ENCODE measurements at regions not wholly inside any gene's neighbourhood (a gene's known extent, or its start where the extent isn't known, plus 50 kb on each side); places are given as distances from the start of the nearest gene placed in this dataset.
A peak's percentile ranks its signal among the peaks of the same experiment; 100 is the strongest.

DNA sequence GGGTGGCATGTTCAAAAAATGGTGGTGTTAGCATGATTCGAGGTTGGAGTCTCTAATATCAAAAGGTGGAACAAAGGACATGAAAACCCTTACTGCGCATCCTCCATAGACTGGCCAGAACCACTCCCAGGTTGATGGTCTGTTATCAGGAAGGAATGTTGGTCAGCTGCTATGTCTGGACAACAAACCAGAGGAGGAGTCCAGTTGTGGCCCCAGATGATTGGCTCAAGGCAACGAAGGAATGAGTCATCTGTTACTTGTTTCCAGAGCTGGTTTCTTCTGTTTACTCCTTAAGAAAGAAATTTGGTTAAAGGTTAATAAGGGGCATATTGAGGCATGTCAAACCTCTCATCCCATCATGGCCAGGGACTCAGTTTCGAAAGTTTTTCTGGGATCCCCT, 56.8 kb upstream of the GRIA4 start:
- no peak for DNase-seq (ENCODE audit: low read depth in 2 of 2)

- no peak for DNase-seq (ENCODE audit: low read depth in 2 of 2)
Measured at GRCh38 chr11:105548359-105548758, 61.5 kb upstream of the GRIA4 start.

GRCh38 chr11:105538588-105538987, 71.3 kb upstream of the GRIA4 start:
- DNase-seq (ENCODE audit: low read depth in 2 of 2) = no peak

GRCh38 chr11:105537531-105537930, 72.3 kb upstream of the GRIA4 start:
- DNase-seq (ENCODE audit: low read depth in 2 of 2) = no peak

GRCh38 chr11:105524286-105524685, 85.6 kb upstream of the GRIA4 start:
- DNase-seq (ENCODE audit: low read depth in 2 of 2) = no peak

- no peak for DNase-seq (ENCODE audit: low read depth in 2 of 2)
Measured at GRCh38 chr11:105520706-105521345, 89.0 kb upstream of the GRIA4 start.

DNA sequence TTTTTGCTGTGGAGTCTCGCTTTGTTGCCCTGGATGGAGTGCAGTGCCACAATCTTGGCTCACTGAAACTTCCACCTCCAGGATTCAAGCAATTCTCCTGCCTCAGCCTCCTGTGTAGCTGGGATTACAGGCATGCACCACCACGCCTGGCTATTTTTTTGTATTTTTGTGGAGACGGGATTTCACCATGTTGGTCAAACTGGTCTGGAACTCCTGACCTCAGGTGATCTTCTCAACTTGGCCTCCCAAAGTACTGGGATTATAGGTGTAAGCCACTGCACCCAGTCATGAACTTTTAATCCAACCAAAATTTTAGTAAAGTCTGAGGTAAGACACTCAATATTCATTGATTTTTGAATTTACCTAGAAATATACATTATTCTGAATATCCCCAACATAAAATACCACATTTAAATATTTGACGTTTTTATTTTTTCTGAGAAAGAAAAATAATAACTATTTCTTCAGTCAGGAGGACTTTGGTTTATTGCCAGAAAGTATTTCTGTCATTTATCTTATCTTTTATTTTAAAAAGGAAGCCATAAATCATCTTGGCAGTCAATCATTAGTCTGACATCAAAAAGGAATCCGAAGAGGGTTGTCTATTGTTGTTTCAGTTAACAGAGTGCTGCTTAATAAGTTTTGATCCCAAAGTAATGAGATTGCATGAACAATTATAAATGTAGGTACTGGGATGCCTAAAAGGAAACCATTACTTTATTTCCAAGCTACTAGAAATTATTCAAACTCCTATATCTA, 102.2 kb upstream of the GRIA4 start:
- DNase-seq (ENCODE audit: low read depth in 2 of 2) = no peak

DNA sequence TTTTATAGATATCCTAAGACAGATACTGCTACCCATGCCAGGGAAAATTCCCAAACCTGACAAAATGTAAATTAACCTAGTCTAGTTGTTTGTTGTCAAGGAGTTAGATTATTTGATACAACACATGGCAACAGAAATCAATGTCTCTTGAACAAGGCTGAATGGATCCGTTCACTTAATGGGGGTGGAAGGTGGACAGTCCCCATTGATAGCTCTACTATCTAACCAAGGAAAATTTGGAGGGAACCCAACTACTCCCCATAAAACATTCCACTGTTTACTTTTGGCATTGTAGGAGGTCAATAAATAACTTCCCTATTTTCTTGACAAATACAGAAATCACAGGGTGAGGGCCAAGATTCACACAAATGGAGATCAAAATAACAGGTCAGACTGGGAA, 117.9 kb upstream of the GRIA4 start:
- DNase-seq (ENCODE audit: low read depth in 2 of 2) = no peak

- DNase-seq (ENCODE audit: low read depth in 2 of 2) = no peak
Measured at GRCh38 chr11:105491394-105491793, 118.5 kb upstream of the GRIA4 start.

GRCh38 chr11:105490333-105490732, 119.5 kb upstream of the GRIA4 start:
- DNase-seq (ENCODE audit: low read depth in 2 of 2) = no peak

DNA sequence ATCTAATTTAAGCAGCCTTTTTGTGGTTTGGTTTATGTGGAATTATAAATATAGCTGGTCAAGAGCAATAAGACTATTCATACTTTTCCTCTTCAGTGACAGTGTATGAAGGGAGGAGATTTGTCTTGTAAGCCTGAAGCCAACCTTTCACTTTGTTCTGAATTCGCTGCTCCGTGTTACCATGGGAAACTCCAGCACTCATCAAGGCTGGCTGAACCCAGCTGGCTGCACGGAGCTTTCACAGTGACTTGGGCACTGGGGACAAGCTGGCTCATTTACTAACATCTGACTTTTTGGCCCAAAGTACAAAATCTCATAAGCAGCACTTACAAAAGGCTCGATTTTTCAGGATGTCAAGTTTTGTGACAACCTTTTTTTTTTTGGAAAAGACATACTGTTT, 120.4 kb upstream of the GRIA4 start:
- DNase-seq (ENCODE audit: low read depth in 2 of 2) = no peak

DNA sequence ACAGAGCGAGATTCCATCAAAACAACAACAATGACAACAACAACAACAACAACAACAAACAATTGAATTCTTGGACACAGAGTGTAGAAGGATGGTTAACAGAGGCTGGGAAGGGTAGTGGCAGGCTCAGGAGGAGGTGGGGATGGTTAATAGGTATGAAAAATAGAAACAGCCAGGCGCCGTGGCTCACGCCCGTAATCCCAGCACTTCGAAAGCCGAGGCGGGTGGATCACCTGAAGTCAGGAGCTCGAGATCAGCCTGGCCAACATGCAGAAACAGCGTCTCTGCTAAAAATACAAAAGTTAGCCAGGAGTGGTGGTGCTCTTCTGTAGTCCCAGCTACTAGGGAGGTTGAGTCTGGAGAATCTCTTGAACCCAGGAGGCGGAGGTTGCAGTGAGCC, 122.9 kb upstream of the GRIA4 start:
- no peak for DNase-seq (ENCODE audit: low read depth in 2 of 2)

- DNase-seq (ENCODE audit: low read depth in 2 of 2) = no peak
Measured at GRCh38 chr11:105469931-105470330, 139.9 kb upstream of the GRIA4 start.

- no peak for DNase-seq (ENCODE audit: low read depth in 2 of 2)
Measured at GRCh38 chr11:105468154-105468553, 141.7 kb upstream of the GRIA4 start.

- no peak for DNase-seq (ENCODE audit: low read depth in 2 of 2)
Measured at GRCh38 chr11:105466582-105467228, 143.2 kb upstream of the GRIA4 start.

- no peak for DNase-seq (ENCODE audit: low read depth in 2 of 2)
Measured at GRCh38 chr11:105458071-105458470, 151.8 kb upstream of the GRIA4 start.

- DNase-seq (ENCODE audit: low read depth in 2 of 2) = no peak
Measured at GRCh38 chr11:105456950-105457349, 152.9 kb upstream of the GRIA4 start.

DNA sequence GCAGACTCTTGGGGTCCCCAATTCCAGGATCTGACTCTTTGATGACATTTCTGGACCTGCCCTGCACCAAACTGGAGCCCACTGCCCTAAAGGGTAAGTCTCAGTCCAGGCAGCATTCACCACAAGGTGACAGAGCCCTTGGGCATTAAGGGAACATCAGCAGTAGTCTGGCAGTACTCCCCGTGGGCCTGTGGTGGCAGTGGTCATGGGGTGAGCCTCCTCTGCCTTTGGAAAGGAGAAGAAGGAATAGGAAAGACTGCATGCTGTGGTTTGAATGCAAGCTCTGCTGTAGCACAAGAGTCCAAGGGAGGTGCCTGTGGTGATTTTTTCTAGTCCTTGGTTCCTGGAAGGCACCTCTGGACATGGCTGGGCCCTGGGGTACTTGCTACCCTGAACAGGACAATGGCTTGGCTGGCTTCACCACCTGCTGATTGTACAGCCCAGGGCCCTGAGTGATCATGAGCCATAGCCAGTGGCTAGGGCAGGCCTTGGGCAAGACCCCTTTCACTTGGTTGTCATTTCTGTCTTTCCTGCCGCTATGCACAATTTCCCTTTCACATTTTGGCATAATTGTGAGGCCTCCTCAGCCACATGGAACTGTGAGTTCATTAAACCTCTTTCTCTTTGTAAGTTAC, 160.7 kb upstream of the GRIA4 start:
- DNase-seq (ENCODE audit: low read depth in 2 of 2) = no peak

DNA sequence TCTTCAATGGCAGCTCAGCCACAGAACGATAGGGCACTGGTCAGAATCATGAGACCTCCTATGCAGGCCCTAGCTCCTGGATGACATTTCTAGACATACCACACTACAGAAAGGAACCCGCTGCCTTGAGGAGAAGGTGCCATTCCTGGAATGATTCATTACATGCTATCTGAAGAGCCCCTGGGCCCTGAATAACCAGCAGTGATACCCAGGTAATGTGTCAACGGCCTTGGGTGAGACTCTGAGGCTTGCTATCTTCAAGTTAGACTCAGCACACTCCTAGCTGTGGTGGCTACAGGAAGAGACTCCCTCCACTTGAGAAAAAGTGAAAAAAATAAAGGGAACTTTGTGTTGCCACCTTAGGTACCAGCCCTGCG, 161.2 kb upstream of the GRIA4 start:
- no peak for DNase-seq (ENCODE audit: low read depth in 2 of 2)

DNA sequence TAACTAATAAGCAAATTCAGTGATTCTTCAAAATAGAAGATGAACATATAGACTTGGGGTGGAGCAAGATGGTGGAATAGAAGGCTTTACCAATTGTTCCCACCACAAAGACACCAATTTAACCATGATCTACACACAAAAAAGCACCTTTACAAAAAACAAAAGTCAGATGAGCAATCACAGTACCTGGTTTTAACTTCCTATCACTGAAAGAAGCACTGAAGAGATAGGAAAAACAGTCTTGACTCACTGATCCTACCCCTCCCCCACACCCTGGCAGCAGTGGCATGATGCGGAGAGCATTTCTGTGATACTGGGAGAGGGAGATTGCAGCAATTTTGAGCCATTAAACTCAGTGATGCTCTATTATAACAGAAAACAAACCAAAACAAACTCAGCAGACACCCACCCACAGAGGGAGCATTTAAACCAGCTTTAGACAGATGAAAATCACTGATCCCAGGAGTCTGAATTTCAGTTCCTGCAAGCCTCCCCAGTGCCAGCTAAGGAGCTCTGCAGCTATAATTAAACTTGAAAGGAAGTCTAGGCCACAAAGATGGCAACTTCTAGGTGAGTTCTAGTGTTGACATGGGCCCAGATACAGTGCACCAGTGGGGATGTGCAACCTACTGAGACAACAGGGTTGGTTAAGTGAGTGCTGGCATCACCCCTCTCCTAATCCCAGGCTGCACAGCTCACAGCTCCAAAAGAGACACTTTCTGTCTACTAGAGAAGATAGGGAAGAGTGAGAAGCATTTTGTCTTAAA, 161.8 kb upstream of the GRIA4 start:
- DNase-seq (ENCODE audit: low read depth in 2 of 2) = peak in 1 of 2 donors; percentile 5

DNA sequence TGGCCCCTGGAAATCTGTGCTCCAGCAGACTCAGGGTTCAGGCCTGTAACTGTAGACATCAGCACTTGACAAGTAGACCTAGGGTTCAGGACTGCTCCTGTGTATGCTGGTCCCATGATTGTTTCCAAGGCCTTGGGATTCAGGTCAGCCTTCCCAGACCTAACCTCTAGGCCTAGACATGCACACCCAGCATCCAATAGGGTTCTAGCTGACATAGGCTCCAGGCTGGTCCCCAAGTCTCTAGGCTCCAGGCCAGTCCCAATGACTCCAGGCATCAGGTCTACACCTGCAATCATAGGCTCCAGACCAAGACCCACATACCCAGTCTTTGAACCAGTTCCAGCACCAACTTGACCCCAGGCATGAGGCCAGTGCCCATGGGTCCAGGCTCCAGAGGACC, 166.2 kb upstream of the GRIA4 start:
- DNase-seq (ENCODE audit: low read depth in 2 of 2) = no peak
